Endothelial cell (in vitro differentiated cells): ENCODE measurements at regions not wholly inside any gene's neighbourhood (a gene's known extent, or its start where the extent isn't known, plus 50 kb on each side); places are given as distances from the start of the nearest gene placed in this dataset.

ENCODE experiments used
- DNase-seq: peaks from one replicate; pipeline ENCODE4 v3.0.0; 2021; ENCODE audit warnings: low spot score
- H3K27ac Mint-ChIP-seq: one replicate; pipeline ENCODE4 v1.8.0; 2021; ENCODE audit warnings: mixed read lengths, inconsistent platforms; ENCODE audit not compliant: unreplicated experiment
- H3K27me3 Mint-ChIP-seq: one replicate; pipeline ENCODE4 v1.8.0; 2021; ENCODE audit warnings: mild to moderate bottlenecking, moderate library complexity, mixed read lengths, inconsistent platforms; ENCODE audit not compliant: unreplicated experiment
- H3K36me3 Mint-ChIP-seq: one replicate; pipeline ENCODE4 v1.8.0; 2021; ENCODE audit warnings: mild to moderate bottlenecking, low read depth, mixed read lengths, inconsistent platforms; ENCODE audit not compliant: unreplicated experiment
- H3K4me1 Mint-ChIP-seq: one replicate; pipeline ENCODE4 v1.8.0; 2021; ENCODE audit warnings: mild to moderate bottlenecking, mixed read lengths, inconsistent platforms; ENCODE audit not compliant: unreplicated experiment
- H3K4me3 Mint-ChIP-seq: one replicate; pipeline ENCODE4 v1.8.0; 2021; ENCODE audit warnings: mild to moderate bottlenecking, mixed read lengths, inconsistent platforms; ENCODE audit not compliant: unreplicated experiment
- H3K9me3 Mint-ChIP-seq: one replicate; pipeline ENCODE4 v1.8.0; 2021; ENCODE audit warnings: mixed read lengths, inconsistent platforms; ENCODE audit not compliant: unreplicated experiment
- CTCF ChIP-seq: fragments of 200-600 bp; sonication (generic); IDR thresholded peaks from one replicate; pipeline ENCODE4 v1.5.0; 2021; ENCODE audit warnings: antibody characterized with exemption; ENCODE audit not compliant: unreplicated experiment

- Mint-ChIP-seq H3K36me3 (no peaks in the 10 kb centered on the region), H3K27me3 (no peaks in the 10 kb centered on the region), H3K4me1 (no peaks in the 10 kb centered on the region), H3K4me3 (no peak overlapping the region), H3K9me3 (no peaks in the 10 kb centered on the region), H3K27ac (no peak overlapping the region)
- no peak for DNase-seq
- TF ChIP-seq CTCF = no peak
Measured at GRCh38 chr3:89867286-89867685, 759.9 kb downstream of the EPHA3 start.

- Mint-ChIP-seq H3K4me1 (no peaks in the 10 kb centered on the region), H3K4me3 (no peak overlapping the region), H3K27ac (no peak overlapping the region), H3K36me3 (no peaks in the 10 kb centered on the region), H3K27me3 (peaks cover 1% of the 10 kb centered on the region), H3K9me3 (no peaks in the 10 kb centered on the region)
- no peak for TF ChIP-seq CTCF
- no peak for DNase-seq
Measured at GRCh38 chr3:89876116-89876515, 768.7 kb downstream of the EPHA3 start.

- Mint-ChIP-seq H3K36me3 (no peaks in the 10 kb centered on the region), H3K4me3 (no peak overlapping the region), H3K27me3 (peaks cover 1% of the 10 kb centered on the region), H3K9me3 (no peaks in the 10 kb centered on the region), H3K27ac (no peak overlapping the region), H3K4me1 (no peaks in the 10 kb centered on the region)
- no peak for DNase-seq
- TF ChIP-seq CTCF = no peak
Measured at GRCh38 chr3:89877230-89877629, 769.8 kb downstream of the EPHA3 start.

GRCh38 chr3:89889386-89889785 is 782.0 kb downstream of the EPHA3 start:
- DNase-seq = no peak
- no peak overlapping the region for H3K27ac Mint-ChIP-seq
- H3K9me3 Mint-ChIP-seq = no peaks in the 10 kb centered on the region
- no peaks in the 10 kb centered on the region for H3K36me3 Mint-ChIP-seq
- no peaks in the 10 kb centered on the region for H3K4me1 Mint-ChIP-seq
- no peaks in the 10 kb centered on the region for H3K27me3 Mint-ChIP-seq
- no peak for TF ChIP-seq CTCF
- H3K4me3 Mint-ChIP-seq = no peak overlapping the region

- Mint-ChIP-seq H3K4me1 (no peaks in the 10 kb centered on the region), H3K36me3 (peaks cover 5% of the 10 kb centered on the region), H3K9me3 (no peaks in the 10 kb centered on the region), H3K27ac (no peak overlapping the region), H3K4me3 (no peak overlapping the region), H3K27me3 (no peaks in the 10 kb centered on the region)
- DNase-seq = no peak
- TF ChIP-seq CTCF = no peak
Measured at GRCh38 chr3:89908711-89909213, 801.3 kb downstream of the EPHA3 start.
